Stomach (tissue), 8 donors: ENCODE measurements at regions not wholly inside any gene's neighbourhood (a gene's known extent, or its start where the extent isn't known, plus 50 kb on each side); places are given as distances from the start of the nearest gene placed in this dataset.

Experiments
- DNase-seq, 2 donors: peaks; one replicate each; pipeline versions ENCODE4 v3.0.0 to v3.0.0-alpha.2; 2013 to 2019
- H3K27ac ChIP-seq, 5 donors: fragments of 200-600 bp in 4 of 5; sonication (generic) in 4 of 5; one replicate each; pipeline ENCODE4 v1.5.1; 2013 to 2019; ENCODE audit warnings: mild to moderate bottlenecking in 1 of 5, moderate library complexity in 1 of 5
- H3K27me3 ChIP-seq, 3 donors: fragments of 200-600 bp; sonication (generic); one replicate each; pipeline ENCODE4 v1.5.1; 2017 to 2019; ENCODE audit warnings: mixed run types in 1 of 3
- H3K36me3 ChIP-seq, 4 donors: fragments of 200-600 bp; sonication (generic); 1 replicate in 3 of 4; 2 replicates in 1 of 4; pipeline ENCODE4 v1.5.1; 2016 to 2019
- H3K4me1 ChIP-seq, 4 donors: fragments of 200-600 bp; sonication (generic); one replicate each; pipeline ENCODE4 v1.5.1; 2016 to 2019
- H3K4me3 ChIP-seq, 4 donors: fragments of 200-600 bp; sonication (generic) in 3 of 4; one replicate each; pipeline ENCODE4 v1.5.1; 2016 to 2019; ENCODE audit warnings: mild to moderate bottlenecking in 1 of 4
- H3K9me3 ChIP-seq, 4 donors: fragments of 200-600 bp; sonication (generic); one replicate each; pipeline ENCODE4 v1.5.1; 2016 to 2019
- CTCF ChIP-seq, 7 experiments: fragments of 450-650 bp in 4 of 7; fragments of 200-600 bp in 3 of 7; sonication (generic) in 3 of 7; IDR thresholded peaks; one replicate each; pipeline ENCODE4 v1.5.1; 2016 to 2019; ENCODE audit warnings: antibody characterized with exemption in 7 of 7, control low read depth in 2 of 7, mild to moderate bottlenecking in 1 of 7
- EP300 ChIP-seq: sonication (generic); formaldehyde crosslinking; IDR thresholded peaks from one replicate; pipeline ENCODE4 v1.6.1; 2017; ENCODE audit warnings: antibody characterized with exemption
- POLR2A ChIP-seq, 4 donors: fragments of 450-650 bp; IDR thresholded peaks; one replicate each; pipeline ENCODE4 v1.6.1; 2016; ENCODE audit warnings: antibody characterized with exemption in 4 of 4, control low read depth in 2 of 4, mild to moderate bottlenecking in 1 of 4, moderate library complexity in 1 of 4
- POLR2AphosphoS5 ChIP-seq, 3 donors: sonication (generic); formaldehyde crosslinking; IDR thresholded peaks; one replicate each; pipeline ENCODE4 v1.6.1; 2016; ENCODE audit warnings: antibody characterized with exemption in 3 of 3
- WGBS, 5 donors: extraction: QIAGEN DNeasy Blood & Tissue Kit in 3 of 5; methylation state at CpG; one replicate each; pipeline versions ENCODE4 v1.1.5 to v1.1.7; 2013 to 2018; 5-methylcytosine and 5-hydroxymethylcytosine counted together
- intact Hi-C: fragments of 100-400 bp; cut with DNase I; formaldehyde crosslinking; loops from one replicate; pipeline ENCODE4 v1.15.1; 2023; ENCODE audit warnings: low total_unique reads
- donor health status: healthy with polysubstance abuse.
- donor health status: Bipolar disorder and iron deficiency.
- donor health status: healthy.

- no peak overlapping the region for H3K4me3 ChIP-seq
- intact Hi-C loops: no loop called here
- no peaks in the 10 kb centered on the region for H3K27me3 ChIP-seq
- TF ChIP-seq POLR2AphosphoS5 (IDR thresholded peaks at IDR 0.05) (no peak), EP300 (no peak), POLR2A (IDR thresholded peaks at IDR 0.05) (no peak), CTCF (IDR thresholded peaks at IDR 0.05) (no peak)
- no peaks in the 10 kb centered on the region for H3K9me3 ChIP-seq
- H3K4me1 ChIP-seq: no peaks in the 10 kb centered on the region
- WGBS, 5 donors: 67 to 79% (median 72%) methylated on average over 5 of the region's 5 CpGs
- no peak overlapping the region for H3K27ac ChIP-seq
- no peak for DNase-seq
- no peaks in the 10 kb centered on the region for H3K36me3 ChIP-seq
These were observed 270.3 kb upstream of the TMTC4 start for GRCh38 chr13:100944791-100945345.

GRCh38 chr13:100942742-100943141 is 268.1 kb upstream of the TMTC4 start:
- Histone ChIP-seq H3K4me1 (no peaks in the 10 kb centered on the region), H3K36me3 (no peaks in the 10 kb centered on the region), H3K9me3 (no peaks in the 10 kb centered on the region), H3K27ac (no peak overlapping the region), H3K27me3 (no peaks in the 10 kb centered on the region), H3K4me3 (no peak overlapping the region)
- 80 to 92% (median 90%) methylated on average over 1 of the region's 1 CpG for WGBS, 5 donors
- TF ChIP-seq POLR2A (IDR thresholded peaks at IDR 0.05) (no peak), POLR2AphosphoS5 (IDR thresholded peaks at IDR 0.05) (no peak), EP300 (no peak), CTCF (IDR thresholded peaks at IDR 0.05) (no peak)
- no peak for DNase-seq
- intact Hi-C loops: no loop called here

- H3K4me1 ChIP-seq: no peaks in the 10 kb centered on the region
- DNase-seq: no peak
- WGBS, 5 donors: 64 to 68% (median 66%) methylated on average over 10 of the region's 10 CpGs
- intact Hi-C loops: no loop called here
- H3K27me3 ChIP-seq: no peaks in the 10 kb centered on the region
- no peaks in the 10 kb centered on the region for H3K36me3 ChIP-seq
- TF ChIP-seq POLR2AphosphoS5 (IDR thresholded peaks at IDR 0.05) (no peak), CTCF (IDR thresholded peaks at IDR 0.05) (no peak), EP300 (no peak), POLR2A (IDR thresholded peaks at IDR 0.05) (no peak)
- H3K9me3 ChIP-seq: no peaks in the 10 kb centered on the region
- H3K27ac ChIP-seq: no peak overlapping the region
- no peak overlapping the region for H3K4me3 ChIP-seq
These were observed 267.1 kb upstream of the TMTC4 start for GRCh38 chr13:100941377-100942368.

GRCh38 chr13:100940658-100941057 is 266.1 kb upstream of the TMTC4 start:
- TF ChIP-seq CTCF (IDR thresholded peaks at IDR 0.05) (no peak), POLR2A (IDR thresholded peaks at IDR 0.05) (no peak), EP300 (no peak), POLR2AphosphoS5 (IDR thresholded peaks at IDR 0.05) (no peak)
- H3K27me3 ChIP-seq: no peaks in the 10 kb centered on the region
- no peak overlapping the region for H3K4me3 ChIP-seq
- intact Hi-C loops: no loop called here
- no peaks in the 10 kb centered on the region for H3K9me3 ChIP-seq
- H3K4me1 ChIP-seq: no peaks in the 10 kb centered on the region
- DNase-seq: no peak
- 67 to 72% (median 71%) methylated on average over 4 of the region's 4 CpGs for WGBS, 5 donors
- H3K36me3 ChIP-seq: no peaks in the 10 kb centered on the region
- no peak overlapping the region for H3K27ac ChIP-seq
